DMS153 (cell line): ENCODE measurements at regions not wholly inside any gene's neighbourhood (a gene's known extent, or its start where the extent isn't known, plus 50 kb on each side); places are given as distances from the start of the nearest gene placed in this dataset.
"Not testable (repeated sequence)": the region's sequence is repeated elsewhere in the genome, so short reads cannot be mapped to it uniquely, and the experiment has no call there.

ENCODE experiments used
- DNase-seq: peaks from one replicate; lab custom pipeline; 2025; lab: John Stamatoyannopoulos, UW

DNA sequence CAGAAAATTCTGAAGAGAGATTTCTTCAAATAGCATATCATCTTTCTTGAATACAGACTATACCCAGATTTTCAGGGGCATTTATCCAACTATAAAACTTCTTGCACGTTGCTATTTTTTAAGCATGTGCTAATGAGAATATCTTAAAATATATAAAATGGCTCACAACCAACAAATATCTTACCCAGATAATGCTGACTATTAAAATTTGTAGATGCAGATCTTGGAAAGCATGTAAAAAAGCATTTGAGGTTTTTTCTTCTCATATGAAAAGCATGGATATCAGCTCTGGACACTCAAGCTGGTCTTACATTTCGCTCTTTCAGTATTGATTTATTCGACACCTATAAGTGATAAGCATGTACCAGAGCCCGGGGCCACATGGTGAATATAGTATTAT is 1187.7 kb upstream of the ADGRL4 start:
- DNase-seq: no peak

GRCh38 chr1:80181418-80181817 is 1174.9 kb upstream of the ADGRL4 start:
- DNase-seq: no peak

DNA sequence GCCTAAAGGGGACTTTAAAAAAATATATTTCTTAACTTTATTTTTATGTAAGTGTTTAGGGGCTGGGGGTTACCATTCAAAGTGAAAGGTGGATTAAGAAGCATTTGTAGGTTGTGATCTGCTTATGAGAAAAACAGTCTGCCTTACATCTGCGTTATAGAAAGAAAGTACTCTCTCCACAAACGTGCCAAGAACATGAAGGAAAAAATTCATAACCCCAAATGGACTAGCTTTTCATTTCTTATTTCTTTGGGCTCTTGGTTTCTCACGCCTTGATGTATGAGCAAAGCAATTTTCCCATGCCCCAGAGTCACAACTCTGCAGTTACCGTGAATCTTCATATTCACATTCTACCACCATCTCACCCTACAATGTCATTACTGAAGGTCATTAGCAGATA is 1165.1 kb upstream of the ADGRL4 start:
- DNase-seq: no peak

DNA sequence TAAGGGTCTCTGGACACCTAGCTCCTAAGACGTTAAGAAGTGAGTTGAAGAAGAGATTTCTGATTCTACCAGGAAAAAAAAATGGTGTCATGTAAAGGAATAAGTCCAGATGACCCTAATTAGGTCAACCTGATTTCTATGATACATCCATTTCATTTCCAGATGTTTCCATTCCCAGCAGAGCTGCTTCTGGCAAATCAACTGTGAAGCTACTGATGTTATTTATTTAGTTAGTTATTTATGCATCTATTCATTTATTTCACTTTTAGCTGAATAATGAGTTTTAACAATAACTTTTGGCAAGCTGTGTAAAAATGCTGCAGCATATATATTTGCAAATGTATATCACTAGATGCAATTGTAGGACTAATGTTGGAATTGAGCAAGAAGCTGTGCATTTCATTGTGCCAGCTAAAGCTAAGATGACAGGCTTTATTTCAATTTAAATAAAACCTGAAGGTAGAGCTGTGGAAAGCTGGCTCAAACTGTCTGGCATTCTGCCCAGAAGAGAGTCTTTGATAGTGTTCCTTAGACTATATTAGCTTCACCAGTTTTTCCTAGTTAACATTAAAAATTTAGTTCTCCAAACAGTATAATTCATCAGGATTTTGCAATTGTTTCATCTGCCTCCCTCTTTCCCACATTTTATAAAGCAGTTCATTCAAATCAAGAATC is 1164.4 kb upstream of the ADGRL4 start:
- DNase-seq: no peak

DNA sequence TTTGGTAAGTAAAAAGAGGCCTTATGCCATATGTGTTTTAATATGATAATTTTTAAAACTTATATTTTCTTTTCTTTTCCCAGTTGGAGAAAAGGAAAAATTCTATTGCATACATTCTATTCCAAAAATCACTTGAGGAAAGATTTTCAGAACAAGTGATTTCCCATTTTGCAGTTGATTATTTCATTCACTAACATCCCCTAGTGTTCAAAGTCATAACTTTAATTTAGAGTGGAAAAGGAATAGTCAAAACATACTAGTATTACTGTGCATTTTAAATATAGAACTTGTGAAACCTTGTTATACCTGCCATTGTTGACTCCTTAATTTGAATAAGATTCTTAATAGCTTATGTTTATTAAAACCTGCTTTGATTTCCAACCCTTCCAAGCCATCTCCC is 1157.6 kb upstream of the ADGRL4 start:
- DNase-seq: no peak

- DNase-seq: no peak
These were observed 1157.2 kb upstream of the ADGRL4 start for GRCh38 chr1:80163686-80164085.

DNA sequence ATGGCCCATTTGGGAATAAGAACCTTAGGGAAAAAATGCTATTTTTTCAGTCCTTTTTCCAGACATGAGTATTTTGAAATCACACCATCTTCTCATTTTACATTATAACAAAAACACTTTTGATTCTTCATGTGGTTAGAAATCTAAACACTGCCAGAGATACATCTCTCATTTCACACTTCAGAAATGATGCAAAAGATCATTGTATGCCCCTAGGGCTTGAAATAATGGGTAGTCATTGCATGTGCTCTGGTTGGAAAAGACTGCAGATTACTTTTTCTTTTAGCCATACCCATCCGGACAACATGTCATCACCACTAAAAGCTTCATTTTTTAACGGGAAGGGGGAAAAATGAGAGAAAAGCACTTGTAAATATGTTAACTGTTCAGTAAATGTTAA is 1152.2 kb upstream of the ADGRL4 start:
- DNase-seq: no peak

- no peak for DNase-seq
These were observed 1151.7 kb upstream of the ADGRL4 start for GRCh38 chr1:80158266-80158665.

DNA sequence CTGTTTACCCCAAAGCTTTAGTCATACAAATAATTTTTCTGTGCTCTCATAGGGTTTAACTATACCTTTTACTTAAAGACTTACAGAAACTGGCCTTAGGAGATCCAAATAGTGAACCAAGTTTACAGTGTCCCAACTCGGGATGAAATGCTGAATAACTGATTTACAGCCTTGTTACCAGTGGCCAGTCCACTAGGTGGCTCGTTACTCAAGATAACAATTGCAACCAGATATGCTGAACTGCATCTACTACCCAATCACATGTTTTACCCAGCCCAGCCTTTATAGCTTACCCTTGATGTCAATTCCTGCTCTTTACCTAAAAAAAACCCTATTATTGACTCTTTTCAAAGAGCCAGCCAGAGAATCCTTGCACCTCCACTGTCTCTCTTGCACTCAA is 1148.8 kb upstream of the ADGRL4 start:
- DNase-seq: no peak

- no peak for DNase-seq
These were observed 1147.6 kb upstream of the ADGRL4 start for GRCh38 chr1:80154176-80154575.

GRCh38 chr1:80153762-80154161 is 1147.2 kb upstream of the ADGRL4 start:
- DNase-seq: no peak

DNA sequence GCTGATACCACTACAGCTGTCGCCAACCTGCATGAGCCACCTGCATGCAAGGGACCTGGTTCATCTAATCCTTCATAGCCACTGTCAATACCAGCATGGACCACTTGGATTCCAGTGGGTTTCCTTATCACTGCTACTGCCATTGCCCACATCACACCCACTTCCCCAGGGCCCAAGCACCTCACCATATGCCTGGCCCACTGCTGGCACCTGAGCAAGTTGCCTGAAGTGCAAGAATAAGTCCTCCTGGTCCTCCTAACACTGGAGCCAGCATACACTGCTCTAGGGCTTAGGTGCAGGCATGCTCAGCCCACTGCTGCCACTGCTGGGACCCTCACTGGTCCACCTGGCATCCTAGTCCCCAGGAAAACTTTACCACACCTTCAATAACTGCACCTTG is 1136.8 kb upstream of the ADGRL4 start:
- DNase-seq: no peak

- not testable (repeated sequence) for DNase-seq
These were observed 1131.5 kb upstream of the ADGRL4 start for GRCh38 chr1:80137946-80138602.

DNA sequence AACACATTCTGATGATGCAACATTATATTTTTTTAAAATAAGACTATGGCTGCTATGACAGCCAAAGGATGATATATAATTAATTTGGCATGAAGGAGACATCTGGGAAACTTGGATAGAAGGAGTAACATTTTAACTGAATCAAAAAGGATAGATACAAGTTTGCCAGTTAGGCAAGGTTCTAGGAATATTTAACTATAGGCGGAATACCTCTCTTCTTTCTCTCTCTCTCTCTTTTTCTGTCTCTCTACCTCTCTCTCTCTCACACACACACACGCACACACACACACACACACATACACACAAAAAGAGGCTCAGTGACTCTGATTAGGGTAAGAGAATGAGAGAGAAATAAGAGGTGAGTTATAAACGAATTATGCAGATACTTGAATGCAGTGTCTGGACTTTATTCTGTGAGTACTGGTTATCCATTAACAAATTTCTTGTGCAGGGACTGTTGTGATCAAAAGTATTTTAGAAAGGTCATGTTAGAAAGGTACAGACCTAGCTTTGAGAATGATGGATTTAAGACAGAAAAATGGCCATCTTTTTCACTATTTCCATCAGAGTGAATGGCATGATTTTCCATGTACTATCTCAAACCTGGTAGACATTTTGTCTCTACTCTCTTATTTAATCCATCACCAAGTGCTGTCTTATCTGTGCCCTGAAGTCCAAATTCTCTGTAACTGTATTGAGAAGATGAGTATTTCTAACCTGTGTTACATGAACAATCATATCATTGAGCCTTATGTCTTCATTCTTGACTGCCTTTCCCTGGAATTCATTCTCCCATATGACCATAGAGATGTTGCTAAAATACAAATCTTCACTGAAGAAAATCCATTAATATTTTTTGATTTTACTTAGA is 1106.9 kb upstream of the ADGRL4 start:
- no peak for DNase-seq

- no peak for DNase-seq
These were observed 1094.6 kb upstream of the ADGRL4 start for GRCh38 chr1:80101159-80101558.

DNA sequence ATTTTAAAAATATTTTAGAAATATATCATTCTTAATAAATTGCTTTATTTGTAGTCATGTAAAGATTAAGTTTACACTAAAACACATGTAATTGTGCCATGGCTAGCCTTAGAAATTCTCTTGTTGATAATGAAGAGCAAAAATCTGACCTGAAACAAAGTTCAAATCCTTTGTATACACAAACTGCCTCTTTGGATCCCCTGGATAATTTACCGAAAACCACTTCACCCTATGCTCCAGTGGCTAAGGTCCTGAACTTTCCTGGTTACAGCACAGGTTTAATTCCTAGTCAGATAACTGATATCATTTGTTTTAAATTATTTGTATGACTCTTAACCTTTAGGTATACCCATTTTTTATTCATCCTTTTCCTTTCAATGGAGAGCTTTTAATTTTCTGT is 1093.2 kb upstream of the ADGRL4 start:
- DNase-seq: no peak

DNA sequence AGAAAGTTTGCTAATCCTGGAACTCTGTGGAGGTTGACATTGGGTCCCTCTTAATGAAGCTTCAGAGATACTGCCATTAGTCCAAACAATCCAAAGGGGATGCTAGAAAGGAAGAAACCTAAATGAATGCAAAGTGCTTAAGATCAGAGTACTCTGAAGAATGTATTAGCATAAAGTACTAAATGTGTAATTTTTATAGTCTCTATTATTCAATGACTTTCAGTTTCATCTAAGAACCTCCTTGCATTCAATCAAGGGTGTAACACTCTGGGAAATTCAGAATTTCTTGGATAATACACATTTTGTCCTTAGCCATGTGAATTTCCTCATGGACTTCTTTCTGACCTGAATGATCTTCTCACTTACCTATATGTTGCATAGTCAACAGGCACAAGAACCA is 1078.5 kb upstream of the ADGRL4 start:
- DNase-seq: no peak

DNA sequence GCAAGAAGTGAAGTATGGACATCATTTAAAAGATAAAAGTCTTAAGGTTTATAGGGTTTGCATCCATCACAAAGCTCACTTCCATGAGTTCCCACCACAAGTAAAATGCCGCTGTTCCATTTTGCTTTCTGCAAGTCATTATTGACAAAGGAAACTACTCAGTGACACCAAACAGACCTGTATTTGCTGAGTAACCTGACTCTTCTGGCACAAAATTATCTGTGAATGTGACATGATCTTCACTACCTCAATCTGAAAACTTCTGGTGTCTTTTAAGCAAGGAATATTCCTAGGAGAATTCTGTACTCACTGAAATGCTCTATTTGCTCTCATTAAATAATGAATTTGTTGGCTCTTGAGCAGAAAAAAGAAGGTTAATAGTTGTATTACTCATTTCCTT is 1077.4 kb upstream of the ADGRL4 start:
- DNase-seq: peak; percentile 82

GRCh38 chr1:80076469-80076868 is 1069.9 kb upstream of the ADGRL4 start:
- DNase-seq: no peak

DNA sequence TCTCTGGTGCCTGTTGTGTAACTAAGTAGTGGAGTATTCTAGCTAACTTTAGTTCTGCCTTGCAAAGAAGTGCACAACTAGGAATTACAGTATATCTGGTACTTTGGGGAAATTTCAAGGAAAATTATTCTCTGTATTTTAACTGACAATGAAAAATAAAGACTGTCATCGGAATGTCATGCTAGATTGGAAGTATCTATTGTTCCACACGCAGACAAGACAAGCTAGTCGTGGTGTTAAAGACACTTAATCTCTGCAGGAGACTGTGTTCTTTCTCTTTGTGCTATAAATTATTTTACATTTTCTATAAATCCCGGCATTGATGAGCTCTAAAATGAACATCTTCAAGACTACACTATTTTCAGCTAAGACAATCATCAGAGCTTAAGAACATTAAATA is 1068.8 kb upstream of the ADGRL4 start:
- DNase-seq: no peak

DNA sequence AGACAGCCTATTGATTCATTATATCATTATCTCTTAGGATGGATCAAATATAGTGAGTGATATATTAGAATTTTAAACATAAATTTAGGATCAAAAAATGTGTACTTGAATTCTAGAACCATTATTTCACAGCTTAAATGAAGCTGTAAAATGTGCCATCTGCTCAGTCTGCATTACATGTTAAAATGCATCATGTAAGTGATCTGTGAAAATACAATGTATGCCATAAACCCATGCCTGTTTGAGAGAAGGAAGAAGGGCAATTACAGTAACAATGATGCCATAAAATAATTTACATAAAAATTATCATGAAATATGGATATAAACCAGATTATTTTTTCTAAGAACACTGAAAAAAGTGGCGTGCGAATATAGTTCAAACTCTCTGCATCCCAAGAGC is 1066.0 kb upstream of the ADGRL4 start:
- DNase-seq: no peak

DNA sequence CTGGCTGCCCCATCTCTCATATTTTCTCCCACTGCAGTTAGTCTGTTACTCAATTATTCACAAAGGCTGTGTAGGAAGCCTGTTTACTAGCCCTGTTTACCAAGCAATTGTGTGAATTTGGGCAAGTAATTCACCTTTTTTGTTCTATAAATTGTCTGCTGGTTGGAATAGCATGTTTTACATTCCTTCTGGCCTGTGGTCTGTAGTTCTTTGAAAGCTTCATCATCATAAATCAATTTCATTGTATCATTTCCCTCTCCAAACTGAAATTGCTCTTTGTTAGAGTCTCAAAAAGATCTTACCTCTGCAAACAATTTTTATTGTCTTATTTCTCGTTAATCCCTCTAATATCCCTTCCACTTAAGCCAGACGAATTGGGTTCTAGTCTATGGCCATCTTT is 1059.5 kb upstream of the ADGRL4 start:
- peak; percentile 84 for DNase-seq

GRCh38 chr1:80064524-80064923 is 1058.0 kb upstream of the ADGRL4 start:
- DNase-seq: no peak
